Mesenchymal stem cell (in vitro differentiated cells and primary cell): ENCODE measurements at regions not wholly inside any gene's neighbourhood (a gene's known extent, or its start where the extent isn't known, plus 50 kb on each side); places are given as distances from the start of the nearest gene placed in this dataset.

ENCODE experiments used
- DNase-seq: peaks from one replicate; pipeline ENCODE4 v3.0.0-alpha.2; 2013
- H2AFZ ChIP-seq: one replicate; pipeline ENCODE4 v1.6.1; 2013; ENCODE audit warnings: low read depth, mild to moderate bottlenecking, control low read depth, inconsistent platforms, low read length, moderate library complexity
- H2AK5ac ChIP-seq: 2 replicates; pipeline ENCODE4 v1.6.1; 2013; ENCODE audit warnings: low read length, moderate library complexity, mild to moderate bottlenecking, inconsistent platforms; ENCODE audit not compliant: severe bottlenecking
- H2BK120ac ChIP-seq: one replicate; pipeline ENCODE4 v1.6.1; 2013; ENCODE audit warnings: low read depth, mild to moderate bottlenecking, inconsistent platforms, low read length, moderate library complexity
- H2BK12ac ChIP-seq, 2 experiments: one replicate each; pipeline ENCODE4 v1.6.1; 2013; ENCODE audit warnings: inconsistent platforms in 2 of 2, low read length in 2 of 2, mild to moderate bottlenecking in 2 of 2, moderate library complexity in 2 of 2, control low read depth in 1 of 2
- H2BK15ac ChIP-seq: one replicate; pipeline ENCODE4 v1.6.1; 2013; ENCODE audit warnings: mild to moderate bottlenecking, low read depth, inconsistent platforms; ENCODE audit not compliant: poor library complexity, severe bottlenecking
- H2BK5ac ChIP-seq: 2 replicates; pipeline ENCODE4 v1.6.1; 2013; ENCODE audit warnings: low read depth, mild to moderate bottlenecking, low read length, control low read depth, inconsistent platforms; ENCODE audit not compliant: poor library complexity, severe bottlenecking
- H3K14ac ChIP-seq, 2 experiments: one replicate each; pipeline ENCODE4 v1.6.1; 2013; ENCODE audit warnings: inconsistent platforms in 2 of 2, low read length in 2 of 2, control low read depth in 1 of 2, mild to moderate bottlenecking in 1 of 2, moderate library complexity in 1 of 2
- H3K18ac ChIP-seq, 2 experiments: one replicate each; pipeline ENCODE4 v1.6.1; 2013; ENCODE audit warnings: inconsistent platforms in 2 of 2, low read length in 2 of 2, control low read depth in 1 of 2, low read depth in 1 of 2, mild to moderate bottlenecking in 1 of 2
- H3K23ac ChIP-seq, 2 experiments: one replicate each; pipeline ENCODE4 v1.6.1; 2013; ENCODE audit warnings: inconsistent platforms in 2 of 2, low read length in 2 of 2, mild to moderate bottlenecking in 2 of 2, moderate library complexity in 2 of 2, control low read depth in 1 of 2
- H3K27ac ChIP-seq: 2 replicates; pipeline ENCODE4 v1.5.1; 2013; ENCODE audit warnings: mild to moderate bottlenecking, moderate library complexity, low read length, control low read depth, inconsistent platforms; ENCODE audit not compliant: poor library complexity, severe bottlenecking
- H3K27me3 ChIP-seq, 2 experiments: 2 replicates each; pipeline versions ENCODE4 v1.6.1 to v1.7.0; 2013; ENCODE audit warnings: low read length in 2 of 2, mild to moderate bottlenecking in 2 of 2, moderate library complexity in 2 of 2, control low read depth in 1 of 2, inconsistent platforms in 1 of 2; ENCODE audit not compliant: control insufficient read depth in 1 of 2, insufficient read depth in 1 of 2
- H3K36me3 ChIP-seq, 2 experiments: 2 replicates each; pipeline versions ENCODE4 v1.6.1 to v1.7.0; 2013; ENCODE audit warnings: low read length in 2 of 2, control low read depth in 1 of 2, inconsistent platforms in 1 of 2, low read depth in 1 of 2, mild to moderate bottlenecking in 1 of 2; ENCODE audit not compliant: insufficient read depth in 2 of 2, control insufficient read depth in 1 of 2
- H3K4ac ChIP-seq, 2 experiments: one replicate each; pipeline ENCODE4 v1.6.1; 2013; ENCODE audit warnings: inconsistent platforms in 2 of 2, low read length in 2 of 2, mild to moderate bottlenecking in 2 of 2, moderate library complexity in 2 of 2, control low read depth in 1 of 2, low read depth in 1 of 2
- H3K4me1 ChIP-seq: 2 replicates; pipeline ENCODE4 v1.6.1; 2013; ENCODE audit warnings: low read depth, low read length, control low read depth; ENCODE audit not compliant: control insufficient read depth, insufficient read depth
- H3K4me2 ChIP-seq: 2 replicates; pipeline ENCODE4 v1.6.1; 2013; ENCODE audit warnings: low read length, mild to moderate bottlenecking, inconsistent platforms; ENCODE audit not compliant: poor library complexity, severe bottlenecking
- H3K4me3 ChIP-seq, 2 experiments: 2 replicates each; pipeline versions ENCODE4 v1.5.1 to v1.7.0; 2013; ENCODE audit warnings: low read length in 2 of 2, mild to moderate bottlenecking in 2 of 2, control low read depth in 1 of 2, low read depth in 1 of 2; ENCODE audit not compliant: insufficient read depth in 1 of 2
- H3K79me1 ChIP-seq: replicated peaks from 2 replicates; pipeline ENCODE4 v1.6.1; 2013; ENCODE audit warnings: mild to moderate bottlenecking, control low read depth, low read length, inconsistent platforms; ENCODE audit not compliant: poor library complexity, severe bottlenecking
- H3K9ac ChIP-seq: 2 replicates; pipeline ENCODE4 v1.7.0; 2013; ENCODE audit warnings: mild to moderate bottlenecking, low read length, moderate library complexity
- H3K9me3 ChIP-seq: 2 replicates; pipeline ENCODE4 v1.7.0; 2013; ENCODE audit warnings: mild to moderate bottlenecking, low read length; ENCODE audit not compliant: control insufficient read depth
- H4K8ac ChIP-seq: one replicate; pipeline ENCODE4 v1.6.1; 2013; ENCODE audit warnings: inconsistent platforms, mild to moderate bottlenecking, low read length, moderate library complexity
- H4K91ac ChIP-seq: one replicate; pipeline ENCODE4 v1.6.1; 2013; ENCODE audit warnings: mild to moderate bottlenecking, low read length, inconsistent platforms
- WGBS: methylation state at CpG from one replicate; pipeline ENCODE4 v1.1.7; 2013; ENCODE audit warnings: mixed read lengths; 5-methylcytosine and 5-hydroxymethylcytosine counted together

- H2AK5ac ChIP-seq = no peak overlapping the region
- no peaks in the 10 kb centered on the region for H3K9me3 ChIP-seq
- H3K18ac ChIP-seq = peak overlapping the region in 1 of 2 experiments; percentile 70
- H2BK12ac ChIP-seq = peak overlapping the region in 1 of 2 experiments; percentile 45
- H2BK5ac ChIP-seq = no peak overlapping the region
- peak overlapping the region; percentile 27 for H4K91ac ChIP-seq
- no peak overlapping the region for H3K27ac ChIP-seq
- no peak overlapping the region for H3K23ac ChIP-seq
- no peak overlapping the region for H3K4me3 ChIP-seq
- DNase-seq = no peak
- H3K36me3 ChIP-seq = peaks cover 35 to 47% of the 10 kb centered on the region in 2 experiments
- no peak overlapping the region for H2AFZ ChIP-seq
- no peak overlapping the region for H3K14ac ChIP-seq
- H3K9ac ChIP-seq = no peak overlapping the region
- no peak overlapping the region for H3K4ac ChIP-seq
- peaks cover 47% of the 10 kb centered on the region for H3K4me1 ChIP-seq
- peak overlapping the region; percentile 21 for H2BK15ac ChIP-seq
- H3K79me1 ChIP-seq = peaks cover 26% of the 10 kb centered on the region
- H3K27me3 ChIP-seq = no peaks in the 10 kb centered on the region
- no peak overlapping the region for H2BK120ac ChIP-seq
- H4K8ac ChIP-seq = no peak overlapping the region
- 96% methylated on average over 35 of the region's 35 CpGs for WGBS
- H3K4me2 ChIP-seq = no peak overlapping the region
Observed at GRCh38 chr17:77481476-77482374, 341.0 kb downstream of the SEC14L1 start.

GRCh38 chr17:77482375-77483127 lies 341.8 kb downstream of the SEC14L1 start:
- Histone ChIP-seq H2BK12ac (no peak overlapping the region), H3K4me2 (no peak overlapping the region), H3K4me1 (peaks cover 43% of the 10 kb centered on the region), H4K91ac (peak overlapping the region; percentile 25), H3K79me1 (peaks cover 31% of the 10 kb centered on the region), H3K9ac (no peak overlapping the region), H2AK5ac (no peak overlapping the region), H3K36me3 (peaks cover 41 to 56% of the 10 kb centered on the region in 2 experiments), H2BK15ac (no peak overlapping the region), H3K4me3 (no peak overlapping the region), H3K23ac (no peak overlapping the region), H3K18ac (peak overlapping the region in 1 of 2 experiments; percentile 14), H3K4ac (no peak overlapping the region), H4K8ac (no peak overlapping the region), H2AFZ (no peak overlapping the region), H3K27ac (no peak overlapping the region), H3K9me3 (no peaks in the 10 kb centered on the region), H2BK120ac (no peak overlapping the region), H3K14ac (no peak overlapping the region), H3K27me3 (no peaks in the 10 kb centered on the region), H2BK5ac (no peak overlapping the region)
- WGBS = 94% methylated on average over 25 of the region's 25 CpGs
- DNase-seq = no peak

GRCh38 chr17:77483128-77483598 lies 342.4 kb downstream of the SEC14L1 start:
- Histone ChIP-seq H3K36me3 (peaks cover 48 to 62% of the 10 kb centered on the region in 2 experiments), H3K4me3 (peak overlapping the region in 1 of 2 experiments; percentile 24)
- WGBS = 98% methylated on average over 12 of the region's 12 CpGs

GRCh38 chr17:77484111-77484510 lies 343.3 kb downstream of the SEC14L1 start:
- Histone ChIP-seq H2BK120ac (no peak overlapping the region), H3K27me3 (no peaks in the 10 kb centered on the region), H3K27ac (no peak overlapping the region), H4K8ac (peak overlapping the region; percentile 32), H3K14ac (no peak overlapping the region), H2AFZ (no peak overlapping the region), H3K4ac (no peak overlapping the region), H3K9me3 (no peaks in the 10 kb centered on the region), H3K36me3 (peaks cover 57 to 70% of the 10 kb centered on the region in 2 experiments), H3K4me3 (no peak overlapping the region), H2AK5ac (no peak overlapping the region), H4K91ac (no peak overlapping the region), H3K23ac (no peak overlapping the region), H2BK12ac (no peak overlapping the region), H3K79me1 (peaks cover 37% of the 10 kb centered on the region), H3K18ac (no peak overlapping the region), H3K4me1 (peaks cover 38% of the 10 kb centered on the region), H3K9ac (no peak overlapping the region), H2BK15ac (no peak overlapping the region), H3K4me2 (no peak overlapping the region), H2BK5ac (no peak overlapping the region)
- no peak for DNase-seq
- WGBS = 96% methylated on average over 3 of the region's 3 CpGs

More at GRCh38 chr17:77483128-77483598, 342.4 kb downstream of the SEC14L1 start:
- Histone ChIP-seq H3K4me2 (no peak overlapping the region), H4K8ac (peak overlapping the region; percentile 19), H3K4ac (no peak overlapping the region), H3K14ac (no peak overlapping the region), H2AFZ (no peak overlapping the region), H2BK15ac (no peak overlapping the region), H2BK5ac (no peak overlapping the region), H3K27me3 (no peaks in the 10 kb centered on the region), H3K23ac (no peak overlapping the region), H2BK12ac (peak overlapping the region in 1 of 2 experiments; percentile 16), H3K4me1 (peaks cover 40% of the 10 kb centered on the region), H3K27ac (no peak overlapping the region), H4K91ac (no peak overlapping the region), H2BK120ac (no peak overlapping the region), H3K9me3 (no peaks in the 10 kb centered on the region), H3K18ac (peak overlapping the region in 1 of 2 experiments; percentile 53), H3K79me1 (peaks cover 33% of the 10 kb centered on the region), H3K9ac (no peak overlapping the region), H2AK5ac (no peak overlapping the region)
- DNase-seq = no peak
